Progenitor cell of endocrine pancreas (in vitro differentiated cells): ENCODE measurements at regions not wholly inside any gene's neighbourhood (a gene's known extent, or its start where the extent isn't known, plus 50 kb on each side); places are given as distances from the start of the nearest gene placed in this dataset.
A peak's percentile ranks its signal among the peaks of the same experiment; 100 is the strongest.
"Not testable (repeated sequence)": the region's sequence is repeated elsewhere in the genome, so short reads cannot be mapped to it uniquely, and the experiment has no call there.

ENCODE experiments used
- DNase-seq: peaks from one replicate; pipeline ENCODE4 v3.0.0; 2021; ENCODE audit warnings: low spot score; ENCODE audit not compliant: unreplicated experiment
- H3K27ac Mint-ChIP-seq: 2 replicates; pipeline ENCODE4 v1.8.0; 2021; ENCODE audit warnings: mild to moderate bottlenecking, moderate library complexity, mixed read lengths
- H3K27me3 Mint-ChIP-seq: 2 replicates; pipeline ENCODE4 v1.8.0; 2021; ENCODE audit warnings: mixed read lengths
- H3K36me3 Mint-ChIP-seq: 2 replicates; pipeline ENCODE4 v1.8.0; 2022; ENCODE audit warnings: mixed read lengths; ENCODE audit not compliant: insufficient read depth
- H3K4me1 Mint-ChIP-seq: 2 replicates; pipeline ENCODE4 v1.8.0; 2021; ENCODE audit warnings: low read depth, mixed read lengths
- H3K4me3 Mint-ChIP-seq: 2 replicates; pipeline ENCODE4 v1.8.0; 2021; ENCODE audit warnings: low read depth, mild to moderate bottlenecking, moderate library complexity, mixed read lengths
- H3K9me3 Mint-ChIP-seq: 2 replicates; pipeline ENCODE4 v1.8.0; 2021; ENCODE audit warnings: low read depth, mixed read lengths
- CTCF ChIP-seq: fragments of 200-600 bp; sonication (generic); IDR thresholded peaks from one replicate; pipeline ENCODE4 v1.5.0; 2021; ENCODE audit warnings: antibody characterized with exemption, mild to moderate bottlenecking; ENCODE audit not compliant: unreplicated experiment

GRCh38 chrX:8005678-8006347 is 78.6 kb upstream of the PNPLA4 start:
- DNase-seq: no peak
- H3K27ac Mint-ChIP-seq: no peak overlapping the region
- no peak overlapping the region for H3K4me3 Mint-ChIP-seq
- H3K27me3 Mint-ChIP-seq: no peaks in the 10 kb centered on the region
- H3K9me3 Mint-ChIP-seq: peaks cover 5% of the 10 kb centered on the region
- no peaks in the 10 kb centered on the region for H3K36me3 Mint-ChIP-seq
- TF ChIP-seq CTCF: no peak
- H3K4me1 Mint-ChIP-seq: peaks cover 4% of the 10 kb centered on the region

DNA sequence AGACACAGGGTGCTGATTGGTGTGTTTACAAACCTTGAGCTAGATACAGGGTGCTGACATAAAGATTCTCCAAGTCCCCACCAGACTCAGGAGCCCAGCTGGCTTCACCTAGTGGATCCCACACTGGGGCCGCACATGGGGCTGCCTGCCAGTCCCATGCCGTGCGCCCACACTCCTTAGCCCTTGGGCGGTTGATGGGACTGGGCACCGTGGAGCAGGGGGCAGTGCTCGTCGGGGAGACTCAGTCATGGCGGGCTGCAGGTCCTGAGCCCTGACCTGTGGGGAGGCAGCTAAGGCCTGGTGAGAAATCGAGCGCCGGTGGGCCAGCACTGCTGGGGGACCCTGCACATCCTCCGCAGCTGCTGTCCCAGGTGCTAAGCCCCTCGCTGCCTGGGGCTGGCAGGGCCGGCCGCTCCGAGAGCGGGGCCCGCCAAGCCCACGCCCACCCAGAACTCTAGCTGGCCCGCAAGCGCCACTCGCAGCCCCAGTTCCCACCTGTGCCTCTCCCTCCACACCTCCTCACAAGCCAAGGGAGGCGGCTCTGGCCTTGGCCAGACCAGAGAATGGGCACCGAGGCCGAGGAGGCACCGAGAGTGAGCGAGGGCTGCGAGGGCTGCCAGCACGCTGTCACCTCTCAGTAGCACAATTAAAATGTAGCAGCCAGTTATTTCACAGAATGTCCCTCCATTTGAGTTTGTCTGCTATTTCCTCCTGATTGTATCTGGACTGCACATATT is 76.1 kb upstream of the PNPLA4 start:
- no peaks in the 10 kb centered on the region for H3K36me3 Mint-ChIP-seq
- TF ChIP-seq CTCF: no peak

DNA sequence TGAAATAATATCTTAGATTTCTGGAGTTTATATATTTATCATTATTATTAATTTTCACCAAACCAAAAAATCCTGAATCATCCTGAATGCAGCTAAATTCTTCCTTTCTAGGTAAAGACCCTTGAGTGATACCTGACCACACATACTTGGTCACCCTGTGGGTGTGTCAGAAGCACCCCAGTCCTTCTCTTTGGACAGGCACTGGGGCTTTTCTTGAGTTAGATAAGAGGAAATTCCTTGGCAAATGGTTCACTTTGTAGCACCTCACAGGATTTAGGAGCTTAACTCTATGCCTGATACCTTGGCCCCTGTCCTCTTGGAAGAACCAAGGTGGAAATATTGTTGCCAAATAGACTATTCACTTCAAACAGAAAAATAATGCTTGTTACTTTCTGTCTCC is 69.6 kb upstream of the PNPLA4 start:
- Mint-ChIP-seq H3K4me1 (no peaks in the 10 kb centered on the region), H3K36me3 (no peaks in the 10 kb centered on the region), H3K9me3 (peaks cover 2% of the 10 kb centered on the region), H3K27ac (no peak overlapping the region), H3K27me3 (peaks cover 10% of the 10 kb centered on the region), H3K4me3 (no peak overlapping the region)
- no peak for TF ChIP-seq CTCF
- DNase-seq: no peak

More for the DNA sequence above, 76.1 kb upstream of the PNPLA4 start:
- Mint-ChIP-seq H3K4me3 (no peak overlapping the region), H3K4me1 (no peaks in the 10 kb centered on the region), H3K27me3 (no peaks in the 10 kb centered on the region), H3K9me3 (peaks cover 7% of the 10 kb centered on the region), H3K27ac (no peak overlapping the region)
- DNase-seq: no peak

DNA sequence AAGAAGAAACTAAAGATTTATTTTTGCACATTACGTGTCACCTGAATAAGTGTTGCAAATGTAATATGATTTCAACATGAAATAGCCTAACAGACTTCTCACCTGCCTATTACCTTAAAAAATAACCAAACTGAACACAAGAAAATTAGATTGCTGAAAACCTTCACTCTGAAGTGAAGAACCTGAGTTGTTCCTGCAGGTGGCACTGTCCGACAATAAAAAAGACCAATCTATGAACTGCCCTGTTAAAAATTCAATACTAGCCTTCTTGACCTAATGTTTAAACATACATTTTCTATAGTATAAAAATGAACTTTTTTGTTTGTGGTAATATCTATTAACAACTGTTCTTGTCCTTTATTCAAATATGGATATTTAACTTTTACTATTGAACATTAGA is 69.2 kb upstream of the PNPLA4 start:
- H3K27me3 Mint-ChIP-seq: peaks cover 10% of the 10 kb centered on the region
- DNase-seq: no peak
- peaks cover 2% of the 10 kb centered on the region for H3K9me3 Mint-ChIP-seq
- H3K4me3 Mint-ChIP-seq: no peak overlapping the region
- no peaks in the 10 kb centered on the region for H3K4me1 Mint-ChIP-seq
- TF ChIP-seq CTCF: peak; percentile 86
- H3K36me3 Mint-ChIP-seq: no peaks in the 10 kb centered on the region
- no peak overlapping the region for H3K27ac Mint-ChIP-seq

GRCh38 chrX:7993873-7994272 is 66.7 kb upstream of the PNPLA4 start:
- Mint-ChIP-seq H3K36me3 (no peaks in the 10 kb centered on the region), H3K27me3 (peaks cover 11% of the 10 kb centered on the region), H3K4me1 (no peaks in the 10 kb centered on the region), H3K4me3 (no peak overlapping the region), H3K9me3 (peaks cover 2% of the 10 kb centered on the region), H3K27ac (no peak overlapping the region)
- no peak for TF ChIP-seq CTCF
- DNase-seq: no peak

DNA sequence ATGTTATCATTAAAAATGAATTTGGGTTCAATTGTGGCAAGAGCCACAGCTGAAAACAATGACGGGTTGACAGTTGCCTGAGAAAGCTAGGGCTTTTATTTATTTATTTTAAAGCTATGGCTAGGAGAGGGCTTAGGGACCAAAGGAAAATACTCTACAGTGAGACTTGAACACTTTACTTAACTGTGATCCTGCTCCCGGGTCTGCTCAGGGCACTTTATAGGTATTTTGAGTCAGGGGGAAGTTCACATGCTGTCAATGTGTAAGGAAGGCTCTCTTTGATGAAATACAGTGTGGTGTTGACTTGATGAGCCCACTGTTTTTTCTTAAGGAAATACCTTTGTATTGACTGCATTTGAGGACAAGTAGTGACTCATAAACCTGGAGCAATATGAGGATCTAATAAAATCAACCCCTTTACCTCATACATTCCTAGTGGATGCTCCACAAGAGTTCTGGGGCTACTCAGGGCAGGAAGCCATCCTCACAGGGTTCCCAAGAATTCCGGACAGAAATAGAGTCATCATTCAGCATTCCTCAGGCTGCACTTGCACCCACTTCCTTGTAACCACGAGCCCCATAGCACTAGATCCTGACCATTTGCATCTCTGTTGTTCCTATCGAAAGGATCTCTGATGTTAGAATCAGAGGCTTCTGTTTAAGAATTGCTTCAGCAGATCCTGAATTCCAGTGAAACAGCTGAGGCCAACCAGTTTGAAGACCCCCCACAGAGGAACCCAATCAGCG is 61.0 kb upstream of the PNPLA4 start:
- DNase-seq, H3K36me3 Mint-ChIP-seq, H3K4me3 Mint-ChIP-seq, H3K9me3 Mint-ChIP-seq, H3K27ac Mint-ChIP-seq: not testable (repeated sequence)
- peaks cover 18% of the 10 kb centered on the region for H3K4me1 Mint-ChIP-seq
- peaks cover 19% of the 10 kb centered on the region for H3K27me3 Mint-ChIP-seq
